ENCODE measurements at regions not wholly inside any gene's neighbourhood (a gene's known extent, or its start where the extent isn't known, plus 50 kb on each side); places are given as distances from the start of the nearest gene placed in this dataset.

GRCh38 chr1:30166174-30166573, 557.2 kb downstream of the MATN1 start:
- in situ Hi-C loops (cut with HindIII; ENCODE audit: low pct_ligation_motif_present, low sequenced_read_pairs), result no loop called here
- TF ChIP-seq, protein P1, sequence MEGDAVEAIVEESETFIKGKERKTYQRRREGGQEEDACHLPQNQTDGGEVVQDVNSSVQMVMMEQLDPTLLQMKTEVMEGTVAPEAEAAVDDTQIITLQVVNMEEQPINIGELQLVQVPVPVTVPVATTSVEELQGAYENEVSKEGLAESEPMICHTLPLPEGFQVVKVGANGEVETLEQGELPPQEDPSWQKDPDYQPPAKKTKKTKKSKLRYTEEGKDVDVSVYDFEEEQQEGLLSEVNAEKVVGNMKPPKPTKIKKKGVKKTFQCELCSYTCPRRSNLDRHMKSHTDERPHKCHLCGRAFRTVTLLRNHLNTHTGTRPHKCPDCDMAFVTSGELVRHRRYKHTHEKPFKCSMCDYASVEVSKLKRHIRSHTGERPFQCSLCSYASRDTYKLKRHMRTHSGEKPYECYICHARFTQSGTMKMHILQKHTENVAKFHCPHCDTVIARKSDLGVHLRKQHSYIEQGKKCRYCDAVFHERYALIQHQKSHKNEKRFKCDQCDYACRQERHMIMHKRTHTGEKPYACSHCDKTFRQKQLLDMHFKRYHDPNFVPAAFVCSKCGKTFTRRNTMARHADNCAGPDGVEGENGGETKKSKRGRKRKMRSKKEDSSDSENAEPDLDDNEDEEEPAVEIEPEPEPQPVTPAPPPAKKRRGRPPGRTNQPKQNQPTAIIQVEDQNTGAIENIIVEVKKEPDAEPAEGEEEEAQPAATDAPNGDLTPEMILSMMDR (IDR thresholded peaks at IDR 0.05; ENCODE audit: low read depth, low read length, missing control alignments), result no peak
- Histone ChIP-seq H3K27me3 (replicated peaks) (no peaks in the 10 kb centered on the region), H3K27ac (no peak overlapping the region), H3K4me3 (ENCODE audit: low read depth, low read length) (no peak overlapping the region), H3K36me3 (replicated peaks) (no peaks in the 10 kb centered on the region)
- DNase-seq, result no peak

GRCh38 chr1:30165116-30165515, 558.3 kb downstream of the MATN1 start:
- in situ Hi-C loops (cut with HindIII; ENCODE audit: low pct_ligation_motif_present, low sequenced_read_pairs), result no loop called here
- Histone ChIP-seq H3K36me3 (replicated peaks) (no peaks in the 10 kb centered on the region), H3K4me3 (ENCODE audit: low read depth, low read length) (no peak overlapping the region), H3K27me3 (replicated peaks) (no peaks in the 10 kb centered on the region), H3K27ac (no peak overlapping the region)
- TF ChIP-seq, protein P1 (IDR thresholded peaks at IDR 0.05; ENCODE audit: low read depth, low read length, missing control alignments), result no peak
- no peak for DNase-seq

DNA sequence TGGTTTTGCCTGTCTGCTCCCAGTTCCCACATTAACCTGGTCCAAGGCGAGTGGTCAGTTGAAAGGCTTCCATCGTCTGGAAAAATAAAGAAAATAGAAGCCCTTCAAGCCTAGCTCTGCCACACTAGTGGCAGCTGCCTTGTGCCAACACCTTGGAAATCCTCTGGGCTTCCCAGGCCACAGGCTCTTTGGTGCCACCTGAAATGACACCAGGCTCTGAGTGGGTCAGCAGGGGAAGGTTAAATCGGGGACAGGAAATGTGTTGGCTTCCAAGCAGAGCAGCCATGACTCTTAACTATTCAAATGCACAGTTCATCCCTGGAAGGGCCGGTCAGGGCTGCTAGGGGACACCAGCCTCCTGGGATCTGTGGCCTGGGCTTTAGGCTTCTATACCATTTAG, 558.7 kb downstream of the MATN1 start:
- no peaks in the 10 kb centered on the region for H3K27me3 ChIP-seq (replicated peaks)
- no peaks in the 10 kb centered on the region for H3K36me3 ChIP-seq (replicated peaks)
- DNase-seq, result no peak
- H3K27ac ChIP-seq, result no peak overlapping the region
- in situ Hi-C loops (cut with HindIII; ENCODE audit: low pct_ligation_motif_present, low sequenced_read_pairs), result no loop called here
- H3K4me3 ChIP-seq (ENCODE audit: low read depth, low read length), result no peak overlapping the region
- TF ChIP-seq, protein P1 (IDR thresholded peaks at IDR 0.05; ENCODE audit: low read depth, low read length, missing control alignments), result no peak

GRCh38 chr1:30162565-30162964, 560.8 kb downstream of the MATN1 start:
- Histone ChIP-seq H3K27ac (no peak overlapping the region), H3K27me3 (replicated peaks) (no peaks in the 10 kb centered on the region), H3K4me3 (ENCODE audit: low read depth, low read length) (no peak overlapping the region), H3K36me3 (replicated peaks) (no peaks in the 10 kb centered on the region)
- TF ChIP-seq, protein P1 (IDR thresholded peaks at IDR 0.05; ENCODE audit: low read depth, low read length, missing control alignments), result no peak
- in situ Hi-C loops (cut with HindIII; ENCODE audit: low pct_ligation_motif_present, low sequenced_read_pairs), result no loop called here
- DNase-seq, result no peak

GRCh38 chr1:30161953-30162352, 561.4 kb downstream of the MATN1 start:
- no peaks in the 10 kb centered on the region for H3K36me3 ChIP-seq (replicated peaks)
- H3K27me3 ChIP-seq (replicated peaks), result no peaks in the 10 kb centered on the region
- no peak for DNase-seq
- no peak overlapping the region for H3K4me3 ChIP-seq (ENCODE audit: low read depth, low read length)
- TF ChIP-seq, protein P1 (IDR thresholded peaks at IDR 0.05; ENCODE audit: low read depth, low read length, missing control alignments), result no peak
- H3K27ac ChIP-seq, result no peak overlapping the region
- in situ Hi-C loops (cut with HindIII; ENCODE audit: low pct_ligation_motif_present, low sequenced_read_pairs), result no loop called here

- Histone ChIP-seq H3K27me3 (replicated peaks) (no peaks in the 10 kb centered on the region), H3K36me3 (replicated peaks) (no peaks in the 10 kb centered on the region), H3K4me3 (ENCODE audit: low read depth, low read length) (no peak overlapping the region), H3K27ac (no peak overlapping the region)
- in situ Hi-C loops (cut with HindIII; ENCODE audit: low pct_ligation_motif_present, low sequenced_read_pairs), result no loop called here
- DNase-seq, result no peak
- TF ChIP-seq, protein P1 (IDR thresholded peaks at IDR 0.05; ENCODE audit: low read depth, low read length, missing control alignments), result no peak
Measured at GRCh38 chr1:30160999-30161689, 562.2 kb downstream of the MATN1 start.
